Neural crest cell (in vitro differentiated cells): ENCODE measurements at regions not wholly inside any gene's neighbourhood (a gene's known extent, or its start where the extent isn't known, plus 50 kb on each side); places are given as distances from the start of the nearest gene placed in this dataset.

Source experiments
- DNase-seq: peaks from one replicate; pipeline ENCODE4 v3.0.0; 2021; ENCODE audit warnings: low read depth, mixed read lengths, low spot score
- H3K27ac Mint-ChIP-seq: one replicate; pipeline ENCODE4 v1.8.0; 2021; ENCODE audit warnings: mild to moderate bottlenecking, mixed read lengths; ENCODE audit not compliant: unreplicated experiment
- H3K27me3 Mint-ChIP-seq: 2 replicates; pipeline ENCODE4 v1.8.0; 2021; ENCODE audit warnings: low read depth, mild to moderate bottlenecking, mixed read lengths
- H3K36me3 Mint-ChIP-seq: 2 replicates; pipeline ENCODE4 v1.8.0; 2021; ENCODE audit warnings: low read depth, mild to moderate bottlenecking, mixed read lengths
- H3K4me1 Mint-ChIP-seq: 2 replicates; pipeline ENCODE4 v1.8.0; 2021; ENCODE audit warnings: mixed read lengths
- H3K4me3 Mint-ChIP-seq: one replicate; pipeline ENCODE4 v1.8.0; 2021; ENCODE audit warnings: mild to moderate bottlenecking, mixed read lengths
- H3K9me3 Mint-ChIP-seq: 2 replicates; pipeline ENCODE4 v1.8.0; 2021; ENCODE audit warnings: mixed read lengths
- CTCF ChIP-seq: fragments of 200-600 bp; sonication (generic); conservative IDR thresholded peaks from 2 replicates; pipeline ENCODE4 v1.5.0; 2021; ENCODE audit warnings: antibody characterized with exemption, mild to moderate bottlenecking

GRCh38 chr5:159832073-159832472 is 84.2 kb upstream of the ADRA1B start:
- no peak overlapping the region for H3K4me3 Mint-ChIP-seq

GRCh38 chr5:159833088-159833487 is 83.2 kb upstream of the ADRA1B start:
- Mint-ChIP-seq H3K4me1 (peaks cover 1% of the 10 kb centered on the region), H3K27ac (no peak overlapping the region), H3K9me3 (no peaks in the 10 kb centered on the region), H3K27me3 (no peaks in the 10 kb centered on the region), H3K4me3 (no peak overlapping the region), H3K36me3 (no peaks in the 10 kb centered on the region)
- no peak for DNase-seq
- TF ChIP-seq CTCF: no peak

More at GRCh38 chr5:159832073-159832472, 84.2 kb upstream of the ADRA1B start:
- Mint-ChIP-seq H3K27me3 (no peaks in the 10 kb centered on the region), H3K4me1 (peaks cover 7% of the 10 kb centered on the region), H3K9me3 (no peaks in the 10 kb centered on the region), H3K36me3 (no peaks in the 10 kb centered on the region), H3K27ac (no peak overlapping the region)
- TF ChIP-seq CTCF: no peak
- no peak for DNase-seq

GRCh38 chr5:159833846-159834245 is 82.4 kb upstream of the ADRA1B start:
- H3K36me3 Mint-ChIP-seq: no peaks in the 10 kb centered on the region

GRCh38 chr5:159835548-159835947 is 80.7 kb upstream of the ADRA1B start:
- no peaks in the 10 kb centered on the region for H3K27me3 Mint-ChIP-seq
- H3K9me3 Mint-ChIP-seq: no peaks in the 10 kb centered on the region
- no peaks in the 10 kb centered on the region for H3K4me1 Mint-ChIP-seq
- no peak overlapping the region for H3K27ac Mint-ChIP-seq
- H3K4me3 Mint-ChIP-seq: no peak overlapping the region
- no peak for TF ChIP-seq CTCF
- no peaks in the 10 kb centered on the region for H3K36me3 Mint-ChIP-seq
- DNase-seq: no peak

More at GRCh38 chr5:159833846-159834245, 82.4 kb upstream of the ADRA1B start:
- Mint-ChIP-seq H3K4me1 (no peaks in the 10 kb centered on the region), H3K27me3 (no peaks in the 10 kb centered on the region), H3K9me3 (no peaks in the 10 kb centered on the region), H3K27ac (no peak overlapping the region), H3K4me3 (no peak overlapping the region)
- no peak for DNase-seq
- no peak for TF ChIP-seq CTCF

- Mint-ChIP-seq H3K27me3 (no peaks in the 10 kb centered on the region), H3K9me3 (no peaks in the 10 kb centered on the region), H3K4me1 (no peaks in the 10 kb centered on the region), H3K36me3 (no peaks in the 10 kb centered on the region), H3K27ac (no peak overlapping the region), H3K4me3 (no peak overlapping the region)
- DNase-seq: no peak
- TF ChIP-seq CTCF: no peak
Measured at GRCh38 chr5:159836691-159837090, 79.6 kb upstream of the ADRA1B start.

- no peaks in the 10 kb centered on the region for H3K4me1 Mint-ChIP-seq
- H3K4me3 Mint-ChIP-seq: no peak overlapping the region
- no peaks in the 10 kb centered on the region for H3K9me3 Mint-ChIP-seq
- TF ChIP-seq CTCF: no peak
- H3K27ac Mint-ChIP-seq: no peak overlapping the region
- H3K27me3 Mint-ChIP-seq: no peaks in the 10 kb centered on the region
- H3K36me3 Mint-ChIP-seq: no peaks in the 10 kb centered on the region
- DNase-seq: no peak
Measured at GRCh38 chr5:159837860-159838259, 78.4 kb upstream of the ADRA1B start.
